Thyroid gland (tissue), 4 donors: ENCODE measurements at regions not wholly inside any gene's neighbourhood (a gene's known extent, or its start where the extent isn't known, plus 50 kb on each side); places are given as distances from the start of the nearest gene placed in this dataset.

Experiments
- POLR2A ChIP-seq, 2 donors: fragments of 450-650 bp; IDR thresholded peaks; one replicate each; pipeline ENCODE4 v1.6.1; 2017; ENCODE audit warnings: antibody characterized with exemption in 2 of 2, mild to moderate bottlenecking in 2 of 2, moderate library complexity in 1 of 2
- TF ChIP-seq, protein P1 (sequence below), 6 experiments: fragments of 200-600 bp in 3 of 6; fragments of 450-650 bp in 3 of 6; sonication (generic) in 3 of 6; IDR thresholded peaks; one replicate each; pipeline ENCODE4 v1.5.1; 2016 to 2019; ENCODE audit warnings: antibody characterized with exemption in 6 of 6, mild to moderate bottlenecking in 2 of 6, inconsistent platforms in 1 of 6, moderate library complexity in 1 of 6

DNA sequence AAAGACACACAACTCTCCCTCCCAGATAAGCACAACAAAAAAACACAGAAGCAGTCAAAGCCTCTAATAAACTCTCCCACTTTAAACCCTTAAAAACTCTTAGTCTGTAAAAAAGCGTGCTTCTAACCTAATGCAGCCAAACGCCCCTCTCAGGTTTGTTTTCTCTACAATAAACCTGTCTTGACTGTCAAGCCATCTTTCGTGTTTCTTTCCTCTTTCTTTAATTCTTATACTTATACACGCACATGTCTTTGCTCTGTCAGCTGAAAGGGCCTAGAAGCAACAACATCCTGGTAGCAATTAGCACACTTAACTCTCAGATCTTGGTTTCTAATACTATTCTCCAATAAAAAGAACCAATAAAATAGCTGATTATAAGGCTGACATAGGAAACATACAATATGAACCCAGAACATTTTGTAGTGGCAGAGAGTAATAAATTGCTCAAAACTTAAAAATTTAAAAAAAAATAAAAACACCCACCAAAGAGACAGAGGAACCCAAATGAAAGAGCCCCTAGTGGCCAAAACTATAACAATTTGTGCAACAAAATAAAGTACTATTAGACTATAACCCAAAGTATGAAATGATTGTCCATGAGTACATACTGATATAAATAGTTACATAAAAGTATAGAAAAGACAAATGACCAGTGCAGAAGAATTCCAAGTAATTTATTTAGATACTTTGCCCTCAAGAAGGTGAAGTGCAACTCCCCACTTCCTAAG is 440.4 kb upstream of the ADGRL3 start:
- TF ChIP-seq POLR2A (IDR thresholded peaks at IDR 0.05), result no peak
- TF ChIP-seq, protein P1, sequence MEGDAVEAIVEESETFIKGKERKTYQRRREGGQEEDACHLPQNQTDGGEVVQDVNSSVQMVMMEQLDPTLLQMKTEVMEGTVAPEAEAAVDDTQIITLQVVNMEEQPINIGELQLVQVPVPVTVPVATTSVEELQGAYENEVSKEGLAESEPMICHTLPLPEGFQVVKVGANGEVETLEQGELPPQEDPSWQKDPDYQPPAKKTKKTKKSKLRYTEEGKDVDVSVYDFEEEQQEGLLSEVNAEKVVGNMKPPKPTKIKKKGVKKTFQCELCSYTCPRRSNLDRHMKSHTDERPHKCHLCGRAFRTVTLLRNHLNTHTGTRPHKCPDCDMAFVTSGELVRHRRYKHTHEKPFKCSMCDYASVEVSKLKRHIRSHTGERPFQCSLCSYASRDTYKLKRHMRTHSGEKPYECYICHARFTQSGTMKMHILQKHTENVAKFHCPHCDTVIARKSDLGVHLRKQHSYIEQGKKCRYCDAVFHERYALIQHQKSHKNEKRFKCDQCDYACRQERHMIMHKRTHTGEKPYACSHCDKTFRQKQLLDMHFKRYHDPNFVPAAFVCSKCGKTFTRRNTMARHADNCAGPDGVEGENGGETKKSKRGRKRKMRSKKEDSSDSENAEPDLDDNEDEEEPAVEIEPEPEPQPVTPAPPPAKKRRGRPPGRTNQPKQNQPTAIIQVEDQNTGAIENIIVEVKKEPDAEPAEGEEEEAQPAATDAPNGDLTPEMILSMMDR (IDR thresholded peaks at IDR 0.05), result no peak
